KOPT-K1 (cell line): ENCODE measurements at regions not wholly inside any gene's neighbourhood (a gene's known extent, or its start where the extent isn't known, plus 50 kb on each side); places are given as distances from the start of the nearest gene placed in this dataset.
A peak's percentile ranks its signal among the peaks of the same experiment; 100 is the strongest.

Experiments
- H3K27ac ChIP-seq: fragments of 200-600 bp; sonication (generic); 2 replicates; pipeline ENCODE4 v1.5.1; 2016; ENCODE audit warnings: antibody characterized with exemption, mild to moderate bottlenecking, low read depth, low read length; ENCODE audit not compliant: poor library complexity, severe bottlenecking
- H3K36me3 ChIP-seq: fragments of 200-600 bp; sonication (generic); 2 replicates; pipeline ENCODE4 v1.5.1; 2017; ENCODE audit warnings: antibody characterized with exemption, mild to moderate bottlenecking, low read length, moderate library complexity; ENCODE audit not compliant: insufficient read depth
- H3K9me3 ChIP-seq: fragments of 200-600 bp; sonication (generic); 2 replicates; pipeline ENCODE4 v1.5.1; 2017; ENCODE audit warnings: antibody characterized with exemption, low read length, mild to moderate bottlenecking; ENCODE audit not compliant: insufficient read depth, poor library complexity, severe bottlenecking

- Histone ChIP-seq H3K27ac (no peak overlapping the region), H3K36me3 (peaks cover 19% of the 10 kb centered on the region; the same call in 1 of the 2 replicates)
These were observed 170.2 kb upstream of the KLF14 start for GRCh38 chr7:130904031-130904757.

GRCh38 chr7:130904792-130905191 is 170.8 kb upstream of the KLF14 start:
- Histone ChIP-seq H3K27ac (no peak overlapping the region), H3K36me3 (peaks cover 16% of the 10 kb centered on the region; the same call in 1 of the 2 replicates), H3K9me3 (no peaks in the 10 kb centered on the region)

More at GRCh38 chr7:130904031-130904757, 170.2 kb upstream of the KLF14 start:
- H3K9me3 ChIP-seq: no peaks in the 10 kb centered on the region

GRCh38 chr7:130906575-130906974 is 172.6 kb upstream of the KLF14 start:
- peaks cover 4% of the 10 kb centered on the region; the same call in 1 of the 2 replicates for H3K36me3 ChIP-seq
- no peaks in the 10 kb centered on the region for H3K9me3 ChIP-seq

GRCh38 chr7:130907439-130907838 is 173.4 kb upstream of the KLF14 start:
- no peaks in the 10 kb centered on the region for H3K9me3 ChIP-seq
- H3K36me3 ChIP-seq: no peaks in the 10 kb centered on the region; the same call in 1 of the 2 replicates
- H3K27ac ChIP-seq: no peak overlapping the region

More at GRCh38 chr7:130906575-130906974, 172.6 kb upstream of the KLF14 start:
- H3K27ac ChIP-seq: no peak overlapping the region

- H3K9me3 ChIP-seq: no peaks in the 10 kb centered on the region
- no peaks in the 10 kb centered on the region for H3K36me3 ChIP-seq
- no peak overlapping the region for H3K27ac ChIP-seq
These were observed 174.5 kb upstream of the KLF14 start for GRCh38 chr7:130908345-130909160.

- no peaks in the 10 kb centered on the region for H3K36me3 ChIP-seq
- no peaks in the 10 kb centered on the region for H3K9me3 ChIP-seq
- no peak overlapping the region for H3K27ac ChIP-seq
These were observed 175.3 kb upstream of the KLF14 start for GRCh38 chr7:130909161-130909836.

- H3K36me3 ChIP-seq: no peaks in the 10 kb centered on the region
- H3K9me3 ChIP-seq: no peaks in the 10 kb centered on the region
- H3K27ac ChIP-seq: no peak overlapping the region
These were observed 176.1 kb upstream of the KLF14 start for GRCh38 chr7:130909881-130910672.

GRCh38 chr7:130910949-130911944 is 177.2 kb upstream of the KLF14 start:
- H3K9me3 ChIP-seq: no peaks in the 10 kb centered on the region
- no peaks in the 10 kb centered on the region for H3K36me3 ChIP-seq
- peak overlapping the region; percentile 92 for H3K27ac ChIP-seq

- no peaks in the 10 kb centered on the region for H3K9me3 ChIP-seq
- H3K36me3 ChIP-seq: no peaks in the 10 kb centered on the region
- peak overlapping the region; percentile 92 for H3K27ac ChIP-seq
These were observed 178.3 kb upstream of the KLF14 start for GRCh38 chr7:130912082-130912861.

GRCh38 chr7:130912862-130913638 is 179.0 kb upstream of the KLF14 start:
- Histone ChIP-seq H3K9me3 (no peaks in the 10 kb centered on the region), H3K27ac (peak overlapping the region; percentile 92), H3K36me3 (no peaks in the 10 kb centered on the region)

GRCh38 chr7:130913639-130914553 is 179.9 kb upstream of the KLF14 start:
- Histone ChIP-seq H3K9me3 (no peaks in the 10 kb centered on the region), H3K27ac (peak overlapping the region; percentile 92), H3K36me3 (no peaks in the 10 kb centered on the region)
